Type B pancreatic cell (in vitro differentiated cells): ENCODE measurements at regions not wholly inside any gene's neighbourhood (a gene's known extent, or its start where the extent isn't known, plus 50 kb on each side); places are given as distances from the start of the nearest gene placed in this dataset.

Experiments used
- DNase-seq: peaks from one replicate; pipeline ENCODE4 v3.0.0; 2021; ENCODE audit warnings: mixed read lengths; ENCODE audit not compliant: unreplicated experiment; ENCODE audit errors: extremely low spot score
- H3K27ac Mint-ChIP-seq: 2 replicates; pipeline ENCODE4 v1.8.0; 2021; ENCODE audit warnings: mild to moderate bottlenecking, mixed read lengths
- H3K27me3 Mint-ChIP-seq: 2 replicates; pipeline ENCODE4 v1.8.0; 2021; ENCODE audit warnings: mixed read lengths
- H3K36me3 Mint-ChIP-seq: 2 replicates; pipeline ENCODE4 v1.8.0; 2021; ENCODE audit warnings: mixed read lengths
- H3K4me1 Mint-ChIP-seq: one replicate; pipeline ENCODE4 v1.8.0; 2021; ENCODE audit warnings: mixed read lengths; ENCODE audit not compliant: unreplicated experiment
- H3K4me3 Mint-ChIP-seq: 2 replicates; pipeline ENCODE4 v1.8.0; 2021; ENCODE audit warnings: mild to moderate bottlenecking, mixed read lengths
- H3K9me3 Mint-ChIP-seq: 2 replicates; pipeline ENCODE4 v1.8.0; 2021; ENCODE audit warnings: mixed read lengths
- TF ChIP-seq, protein P1 (sequence below): fragments of 200-600 bp; sonication (generic); conservative IDR thresholded peaks from 2 replicates; pipeline ENCODE4 v1.5.0; 2021; ENCODE audit warnings: antibody characterized with exemption, mild to moderate bottlenecking

- no peaks in the 10 kb centered on the region for H3K36me3 Mint-ChIP-seq
- no peak overlapping the region for H3K27ac Mint-ChIP-seq
- DNase-seq, result no peak
- peaks cover 6% of the 10 kb centered on the region for H3K27me3 Mint-ChIP-seq
- H3K4me3 Mint-ChIP-seq, result no peak overlapping the region
- peaks cover 7% of the 10 kb centered on the region for H3K4me1 Mint-ChIP-seq
- H3K9me3 Mint-ChIP-seq, result no peaks in the 10 kb centered on the region
- TF ChIP-seq, protein P1, sequence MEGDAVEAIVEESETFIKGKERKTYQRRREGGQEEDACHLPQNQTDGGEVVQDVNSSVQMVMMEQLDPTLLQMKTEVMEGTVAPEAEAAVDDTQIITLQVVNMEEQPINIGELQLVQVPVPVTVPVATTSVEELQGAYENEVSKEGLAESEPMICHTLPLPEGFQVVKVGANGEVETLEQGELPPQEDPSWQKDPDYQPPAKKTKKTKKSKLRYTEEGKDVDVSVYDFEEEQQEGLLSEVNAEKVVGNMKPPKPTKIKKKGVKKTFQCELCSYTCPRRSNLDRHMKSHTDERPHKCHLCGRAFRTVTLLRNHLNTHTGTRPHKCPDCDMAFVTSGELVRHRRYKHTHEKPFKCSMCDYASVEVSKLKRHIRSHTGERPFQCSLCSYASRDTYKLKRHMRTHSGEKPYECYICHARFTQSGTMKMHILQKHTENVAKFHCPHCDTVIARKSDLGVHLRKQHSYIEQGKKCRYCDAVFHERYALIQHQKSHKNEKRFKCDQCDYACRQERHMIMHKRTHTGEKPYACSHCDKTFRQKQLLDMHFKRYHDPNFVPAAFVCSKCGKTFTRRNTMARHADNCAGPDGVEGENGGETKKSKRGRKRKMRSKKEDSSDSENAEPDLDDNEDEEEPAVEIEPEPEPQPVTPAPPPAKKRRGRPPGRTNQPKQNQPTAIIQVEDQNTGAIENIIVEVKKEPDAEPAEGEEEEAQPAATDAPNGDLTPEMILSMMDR, result no peak
Observed at GRCh38 chr2:239769554-239770245, 255.4 kb downstream of the NDUFA10 start.

DNA sequence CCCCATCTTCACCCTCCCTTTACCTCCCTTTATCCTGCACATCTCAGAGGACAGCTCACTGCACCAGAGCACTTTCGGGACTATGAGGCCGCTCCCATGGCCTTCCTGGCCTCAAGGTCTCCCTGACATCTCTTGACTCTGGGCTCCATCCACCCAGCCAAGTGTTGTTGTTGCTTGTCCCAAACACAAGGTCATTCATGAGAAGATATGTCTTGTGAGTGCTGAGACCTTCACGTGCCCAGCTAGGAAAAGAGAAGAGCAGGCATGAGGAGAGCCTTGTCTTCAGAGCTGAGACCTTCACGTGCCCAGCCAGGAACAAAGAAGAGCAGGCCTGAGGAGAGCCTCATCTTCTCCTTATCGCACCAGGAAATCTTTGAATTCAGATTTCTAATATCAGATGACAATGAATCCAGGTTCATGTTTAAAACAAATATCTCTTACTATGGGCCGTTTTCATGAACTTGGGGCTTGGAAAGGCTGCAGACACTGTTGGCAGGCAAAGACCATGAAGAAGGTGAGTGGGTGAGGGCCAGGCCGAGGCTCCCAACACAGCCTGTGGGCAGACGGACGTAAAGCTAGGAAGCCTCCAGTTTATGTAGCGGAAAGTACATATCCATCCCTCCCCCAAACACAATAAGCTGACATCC lies 256.1 kb downstream of the NDUFA10 start:
- no peaks in the 10 kb centered on the region for H3K36me3 Mint-ChIP-seq
- no peak overlapping the region for H3K4me3 Mint-ChIP-seq
- H3K9me3 Mint-ChIP-seq, result no peaks in the 10 kb centered on the region
- peaks cover 4% of the 10 kb centered on the region for H3K27me3 Mint-ChIP-seq
- DNase-seq, result no peak
- no peak overlapping the region for H3K27ac Mint-ChIP-seq
- H3K4me1 Mint-ChIP-seq, result peaks cover 7% of the 10 kb centered on the region
- TF ChIP-seq, protein P1, result no peak

- TF ChIP-seq, protein P1, result no peak
- Mint-ChIP-seq H3K36me3 (no peaks in the 10 kb centered on the region), H3K27me3 (peaks cover 4% of the 10 kb centered on the region), H3K4me3 (no peak overlapping the region), H3K27ac (no peak overlapping the region), H3K4me1 (peaks cover 7% of the 10 kb centered on the region), H3K9me3 (no peaks in the 10 kb centered on the region)
- DNase-seq, result no peak
Observed at GRCh38 chr2:239768031-239768790, 256.9 kb downstream of the NDUFA10 start.

- Mint-ChIP-seq H3K4me1 (peaks cover 7% of the 10 kb centered on the region), H3K27me3 (peaks cover 6% of the 10 kb centered on the region), H3K36me3 (no peaks in the 10 kb centered on the region), H3K9me3 (no peaks in the 10 kb centered on the region), H3K4me3 (no peak overlapping the region), H3K27ac (no peak overlapping the region)
- TF ChIP-seq, protein P1, result no peak
- DNase-seq, result no peak
Observed at GRCh38 chr2:239767021-239767905, 257.9 kb downstream of the NDUFA10 start.

DNA sequence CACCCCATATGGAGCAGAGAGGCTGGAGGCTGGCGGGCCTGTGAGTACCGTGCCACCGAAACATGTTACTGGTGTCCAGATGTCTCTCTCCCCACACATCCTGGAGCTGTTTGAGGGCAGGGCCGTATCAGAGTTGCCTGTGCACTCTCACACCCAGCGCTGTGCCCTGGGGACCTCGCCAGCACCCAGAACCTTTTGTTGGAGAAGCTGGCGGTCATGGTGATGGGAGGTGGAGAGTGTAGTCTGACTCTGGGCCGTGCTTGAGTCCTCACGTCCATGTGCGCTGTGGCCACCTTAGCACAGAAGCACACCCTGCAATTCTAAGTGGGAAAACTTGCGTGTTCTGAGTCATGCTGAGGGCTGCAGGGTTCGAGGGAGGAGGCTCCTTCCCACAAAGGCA lies 259.2 kb downstream of the NDUFA10 start:
- no peak overlapping the region for H3K4me3 Mint-ChIP-seq
- no peaks in the 10 kb centered on the region for H3K36me3 Mint-ChIP-seq
- H3K27ac Mint-ChIP-seq, result no peak overlapping the region
- TF ChIP-seq, protein P1, result no peak
- no peaks in the 10 kb centered on the region for H3K9me3 Mint-ChIP-seq
- peaks cover 10% of the 10 kb centered on the region for H3K27me3 Mint-ChIP-seq
- DNase-seq, result no peak
- H3K4me1 Mint-ChIP-seq, result peaks cover 7% of the 10 kb centered on the region
